ENCODE measurements at regions not wholly inside any gene's neighbourhood (a gene's known extent, or its start where the extent isn't known, plus 50 kb on each side); places are given as distances from the start of the nearest gene placed in this dataset.
"Not testable (repeated sequence)": the region's sequence is repeated elsewhere in the genome, so short reads cannot be mapped to it uniquely, and the experiment has no call there.

DNA sequence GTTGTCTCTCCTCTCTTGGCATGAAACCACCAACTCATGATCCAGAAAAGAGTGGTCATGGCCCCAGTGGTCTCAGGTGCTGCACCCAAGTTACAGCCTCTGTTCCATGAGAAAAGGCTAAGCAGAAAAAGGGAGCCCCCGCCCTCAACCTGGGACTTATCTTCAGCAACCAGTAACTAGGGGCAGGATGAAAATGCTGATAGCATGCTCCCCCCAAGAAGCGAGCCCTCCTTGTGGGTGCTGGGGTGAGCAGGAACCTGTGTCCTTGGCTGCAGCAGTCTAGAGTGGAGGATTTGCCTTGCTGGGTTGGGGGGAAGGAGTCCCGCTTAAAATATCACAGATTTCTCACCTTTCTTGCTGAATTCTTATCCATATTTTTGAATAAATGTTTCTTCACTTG is 490.0 kb downstream of the SUCLG1 start:
- no peaks in the 10 kb centered on the region for H3K9me3 ChIP-seq (replicated peaks in 1 of 11)
- H3K4me2 ChIP-seq: no peak overlapping the region
- no peak overlapping the region for H3K4me3 ChIP-seq
- no peak overlapping the region for H3K9ac ChIP-seq
- H3K27me3 ChIP-seq: no peaks in the 10 kb centered on the region
- H3K27ac ChIP-seq: no peak overlapping the region
- no peaks in the 10 kb centered on the region for H3K36me3 ChIP-seq
- peaks cover 0 to 12% (median 0%) of the 10 kb centered on the region in 10 experiments; a peak in 4 of 20 replicates for H3K4me1 ChIP-seq
- no peaks in the 10 kb centered on the region for H4K20me1 ChIP-seq
- no peak for TF ChIP-seq Cebpa-rat (IDR thresholded peaks at IDR 0.05)

GRCh38 chr2:83967854-83968253 is 491.2 kb downstream of the SUCLG1 start:
- Histone ChIP-seq H3K9ac (no peak overlapping the region), H4K20me1 (no peaks in the 10 kb centered on the region), H3K9me3 (replicated peaks in 1 of 11) (no peaks in the 10 kb centered on the region), H3K36me3 (no peaks in the 10 kb centered on the region), H3K27me3 (no peaks in the 10 kb centered on the region), H3K4me3 (no peak overlapping the region), H3K4me1 (peaks cover 0 to 12% (median 0%) of the 10 kb centered on the region in 10 experiments; a peak in 4 of 20 replicates), H3K27ac (no peak overlapping the region), H3K4me2 (no peak overlapping the region)
- no peak for TF ChIP-seq Cebpa-rat (IDR thresholded peaks at IDR 0.05)

GRCh38 chr2:83966946-83967345 is 492.1 kb downstream of the SUCLG1 start:
- not testable (repeated sequence) for H3K4me2 ChIP-seq; H3K27me3 ChIP-seq; H3K9ac ChIP-seq; H3K4me3 ChIP-seq; H4K20me1 ChIP-seq; H3K9me3 ChIP-seq (replicated peaks in 1 of 11); H3K4me1 ChIP-seq; H3K36me3 ChIP-seq; H3K27ac ChIP-seq

- no peaks in the 10 kb centered on the region for H3K9me3 ChIP-seq (replicated peaks in 1 of 11)
- no peak overlapping the region for H3K4me2 ChIP-seq
- H3K9ac ChIP-seq: no peak overlapping the region
- no peak overlapping the region for H3K27ac ChIP-seq
- no peaks in the 10 kb centered on the region for H3K4me1 ChIP-seq
- H3K4me3 ChIP-seq: no peak overlapping the region
- no peak for TF ChIP-seq Cebpa-rat (IDR thresholded peaks at IDR 0.05)
- H3K27me3 ChIP-seq: no peaks in the 10 kb centered on the region
- H3K36me3 ChIP-seq: no peaks in the 10 kb centered on the region
- no peaks in the 10 kb centered on the region for H4K20me1 ChIP-seq
These were observed 497.6 kb downstream of the SUCLG1 start for GRCh38 chr2:83961512-83961911.

- H3K4me2 ChIP-seq: no peak overlapping the region
- no peaks in the 10 kb centered on the region for H3K27me3 ChIP-seq
- H3K27ac ChIP-seq: no peak overlapping the region
- TF ChIP-seq Cebpa-rat (IDR thresholded peaks at IDR 0.05): no peak
- H3K9ac ChIP-seq: no peak overlapping the region
- no peaks in the 10 kb centered on the region for H4K20me1 ChIP-seq
- no peak overlapping the region for H3K4me3 ChIP-seq
- H3K36me3 ChIP-seq: no peaks in the 10 kb centered on the region
- no peaks in the 10 kb centered on the region for H3K9me3 ChIP-seq (replicated peaks in 1 of 11)
- H3K4me1 ChIP-seq: no peaks in the 10 kb centered on the region
These were observed 498.7 kb downstream of the SUCLG1 start for GRCh38 chr2:83960371-83960770.

DNA sequence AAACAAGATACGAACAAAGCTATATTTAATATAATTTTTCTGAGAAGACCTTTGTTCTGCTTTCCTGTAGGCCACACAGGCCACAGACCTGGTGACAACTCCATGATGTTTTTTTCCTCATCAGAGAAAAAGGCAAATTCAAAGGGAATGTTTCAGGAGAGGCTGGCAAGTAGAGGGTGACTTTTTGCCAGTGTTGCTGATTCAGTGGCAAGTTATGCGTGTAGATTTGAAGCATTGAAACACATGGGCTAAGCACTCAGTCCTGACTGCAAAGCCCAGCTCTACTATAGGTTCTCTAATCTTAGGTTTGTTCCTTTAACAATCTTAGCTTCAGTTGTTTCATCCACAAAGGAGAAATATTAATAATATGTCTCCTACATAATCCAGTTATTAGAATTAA is 499.8 kb downstream of the SUCLG1 start:
- Histone ChIP-seq H3K27ac (no peak overlapping the region), H4K20me1 (no peaks in the 10 kb centered on the region), H3K9me3 (replicated peaks in 1 of 11) (no peaks in the 10 kb centered on the region), H3K36me3 (no peaks in the 10 kb centered on the region), H3K27me3 (no peaks in the 10 kb centered on the region), H3K4me1 (no peaks in the 10 kb centered on the region), H3K9ac (no peak overlapping the region), H3K4me2 (no peak overlapping the region), H3K4me3 (no peak overlapping the region)
- TF ChIP-seq Cebpa-rat (IDR thresholded peaks at IDR 0.05): no peak

GRCh38 chr2:83956991-83957390 is 502.1 kb downstream of the SUCLG1 start:
- Histone ChIP-seq H3K4me2 (no peak overlapping the region), H3K4me3 (no peak overlapping the region), H3K36me3 (no peaks in the 10 kb centered on the region), H3K27ac (no peak overlapping the region), H3K9me3 (replicated peaks in 1 of 11) (no peaks in the 10 kb centered on the region), H3K4me1 (no peaks in the 10 kb centered on the region), H4K20me1 (no peaks in the 10 kb centered on the region), H3K27me3 (no peaks in the 10 kb centered on the region), H3K9ac (no peak overlapping the region)
- no peak for TF ChIP-seq Cebpa-rat (IDR thresholded peaks at IDR 0.05)

DNA sequence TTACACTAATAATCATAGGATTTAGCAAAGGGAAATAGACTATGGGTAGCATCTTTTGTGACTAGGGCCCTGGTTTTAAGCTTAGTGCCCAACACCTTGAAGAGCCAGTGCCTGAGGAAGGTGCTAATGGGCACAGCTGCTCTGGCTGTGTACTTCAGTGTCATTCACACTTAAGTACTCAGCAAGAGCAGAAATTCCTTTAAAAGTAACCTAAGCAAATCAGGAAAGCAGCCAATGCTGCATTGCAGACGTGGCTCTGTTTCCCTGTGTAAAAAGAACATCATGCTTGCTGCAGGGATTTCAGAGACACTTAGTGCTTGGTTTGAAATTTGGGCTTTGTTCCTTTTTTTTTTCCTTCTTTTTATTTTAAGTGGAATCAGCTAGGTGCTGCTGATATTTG is 505.4 kb downstream of the SUCLG1 start:
- Histone ChIP-seq H3K4me2 (no peak overlapping the region), H4K20me1 (no peaks in the 10 kb centered on the region), H3K4me1 (no peaks in the 10 kb centered on the region), H3K36me3 (no peaks in the 10 kb centered on the region), H3K27me3 (no peaks in the 10 kb centered on the region), H3K27ac (no peak overlapping the region), H3K9me3 (replicated peaks in 1 of 11) (no peaks in the 10 kb centered on the region), H3K9ac (no peak overlapping the region), H3K4me3 (no peak overlapping the region)
- no peak for TF ChIP-seq Cebpa-rat (IDR thresholded peaks at IDR 0.05)

DNA sequence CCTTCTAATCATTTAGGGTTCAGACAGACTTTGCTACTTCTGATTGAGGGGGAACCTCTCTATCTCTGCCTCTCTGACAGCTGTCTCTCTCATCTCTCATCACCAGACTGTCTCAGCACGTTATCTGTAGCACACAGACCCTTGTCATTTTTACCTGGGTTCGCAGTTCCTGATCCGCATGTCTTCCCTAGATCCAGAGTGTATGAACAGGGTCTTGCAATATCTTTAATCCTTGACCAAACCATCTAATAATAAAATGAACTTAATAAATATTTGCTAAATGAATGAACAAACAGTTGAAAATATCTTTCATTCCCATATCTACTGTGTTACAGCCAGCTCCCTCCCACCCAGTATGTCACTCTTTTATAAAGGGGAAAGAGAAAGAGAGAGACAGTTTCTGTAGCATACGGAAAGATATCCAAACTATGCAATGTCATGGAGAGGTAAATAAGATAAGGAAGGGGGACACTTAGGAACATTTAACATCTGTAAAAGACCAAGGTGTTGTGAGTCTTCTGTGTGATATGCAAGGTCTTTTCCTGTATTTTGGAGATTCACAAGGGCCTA is 507.6 kb downstream of the SUCLG1 start:
- no peak overlapping the region for H3K4me3 ChIP-seq
- H3K4me2 ChIP-seq: no peak overlapping the region
- H3K36me3 ChIP-seq: no peaks in the 10 kb centered on the region
- no peak overlapping the region for H3K9ac ChIP-seq
- no peak overlapping the region for H3K27ac ChIP-seq
- TF ChIP-seq Cebpa-rat (IDR thresholded peaks at IDR 0.05): no peak
- H3K27me3 ChIP-seq: no peaks in the 10 kb centered on the region
- H3K4me1 ChIP-seq: no peaks in the 10 kb centered on the region
- no peaks in the 10 kb centered on the region for H4K20me1 ChIP-seq
- H3K9me3 ChIP-seq (replicated peaks in 1 of 11): no peaks in the 10 kb centered on the region

- Histone ChIP-seq H3K36me3 (no peaks in the 10 kb centered on the region), H3K27ac (no peak overlapping the region), H3K27me3 (no peaks in the 10 kb centered on the region), H4K20me1 (no peaks in the 10 kb centered on the region), H3K9ac (no peak overlapping the region), H3K4me3 (no peak overlapping the region), H3K4me1 (no peaks in the 10 kb centered on the region), H3K9me3 (replicated peaks in 1 of 11) (no peaks in the 10 kb centered on the region), H3K4me2 (no peak overlapping the region)
- no peak for TF ChIP-seq Cebpa-rat (IDR thresholded peaks at IDR 0.05)
These were observed 509.7 kb downstream of the SUCLG1 start for GRCh38 chr2:83949361-83949760.
